WTC11 (cell line): ENCODE measurements at regions not wholly inside any gene's neighbourhood (a gene's known extent, or its start where the extent isn't known, plus 50 kb on each side); places are given as distances from the start of the nearest gene placed in this dataset.

Experiments
- ATAC-seq: fragments of 200-7000 bp; cut with Tn5 transposase; 2 replicates; pipeline ENCODE4 v1.10.0; 2021; ENCODE audit warnings: mild to moderate bottlenecking, moderate library complexity
- CTCF ChIA-PET: fragments of 300-600 bp; sonication (Branson Sonifier 250); formaldehyde crosslinking; loops from one replicate; lab custom pipeline; 2021; ENCODE audit warnings: antibody characterized with exemption; lab: Charles Lee
- POLR2A ChIA-PET: fragments of 350-600 bp; sonication (Branson Sonifier 250); formaldehyde crosslinking; loops from one replicate; lab custom pipeline; 2021; ENCODE audit warnings: antibody characterized with exemption; lab: Charles Lee
- DNase-seq: peaks from one replicate; pipeline ENCODE4 v3.0.0; 2021; ENCODE audit warnings: low spot score
- H3K27ac Mint-ChIP-seq: 2 replicates; pipeline ENCODE4 v1.8.0; 2021; ENCODE audit warnings: mixed read lengths
- H3K27me3 Mint-ChIP-seq: 2 replicates; pipeline ENCODE4 v1.8.0; 2021; ENCODE audit warnings: low read depth, mild to moderate bottlenecking, moderate library complexity, mixed read lengths
- H3K36me3 Mint-ChIP-seq: 2 replicates; pipeline ENCODE4 v1.8.0; 2021; ENCODE audit warnings: mixed read lengths
- H3K4me1 Mint-ChIP-seq: 2 replicates; pipeline ENCODE4 v1.8.0; 2022; ENCODE audit warnings: mixed read lengths
- H3K4me3 Mint-ChIP-seq: 2 replicates; pipeline ENCODE4 v1.8.0; 2021; ENCODE audit warnings: mild to moderate bottlenecking, moderate library complexity, mixed read lengths
- H3K9me3 Mint-ChIP-seq: 2 replicates; pipeline ENCODE4 v1.8.0; 2021; ENCODE audit warnings: mixed read lengths
- AR ChIP-seq: fragments of 250-450 bp; sonication (Bioruptor Pico); IDR thresholded peaks from 2 replicates; pipeline ENCODE4 v1.9.0; 2021; ENCODE audit warnings: mild to moderate bottlenecking
- ATF6 ChIP-seq: sonication (generic); formaldehyde crosslinking; IDR thresholded peaks from 2 replicates; pipeline ENCODE4 v1.8.1; 2023; ENCODE audit warnings: mild to moderate bottlenecking, missing genetic modification reagents
- E2F4 ChIP-seq: sonication (generic); formaldehyde crosslinking; IDR thresholded peaks from 2 replicates; pipeline ENCODE4 v1.8.1; 2022; ENCODE audit warnings: low read depth, mild to moderate bottlenecking, moderate library complexity, missing genetic modification reagents, borderline replicate concordance
- ESRRA ChIP-seq: sonication (generic); formaldehyde crosslinking; IDR thresholded peaks from 2 replicates; pipeline ENCODE4 v1.8.1; 2022; ENCODE audit warnings: mild to moderate bottlenecking, missing genetic modification reagents, borderline replicate concordance
- FOXK1 ChIP-seq: sonication (generic); formaldehyde crosslinking; IDR thresholded peaks from 2 replicates; pipeline ENCODE4 v1.8.0; 2022; ENCODE audit warnings: mild to moderate bottlenecking, moderate library complexity, missing genetic modification reagents
- IRF1 ChIP-seq: sonication (generic); formaldehyde crosslinking; IDR thresholded peaks from 2 replicates; pipeline ENCODE4 v1.8.0; 2023; ENCODE audit warnings: missing genetic modification reagents
- JUN ChIP-seq: sonication (generic); formaldehyde crosslinking; IDR thresholded peaks from 2 replicates; pipeline ENCODE4 v1.8.0; 2023; ENCODE audit warnings: mild to moderate bottlenecking, missing genetic modification reagents
- KAT7 ChIP-seq: sonication (generic); formaldehyde crosslinking; IDR thresholded peaks from 2 replicates; pipeline ENCODE4 v1.8.1; 2023; ENCODE audit warnings: missing genetic modification reagents, mild to moderate bottlenecking, borderline replicate concordance
- NFATC4 ChIP-seq: fragments of 250-450 bp; sonication (Bioruptor Pico); IDR thresholded peaks from 2 replicates; pipeline ENCODE4 v1.9.0; 2021; ENCODE audit warnings: mild to moderate bottlenecking
- NFE2L1 ChIP-seq: sonication (generic); formaldehyde crosslinking; IDR thresholded peaks from 2 replicates; pipeline ENCODE4 v1.8.1; 2023; ENCODE audit warnings: missing genetic modification reagents
- NR1H2 ChIP-seq: sonication (generic); formaldehyde crosslinking; IDR thresholded peaks from 2 replicates; pipeline ENCODE4 v1.9.0; 2021; ENCODE audit warnings: mild to moderate bottlenecking, moderate library complexity, missing genetic modification reagents
- RORB ChIP-seq: fragments of 250-450 bp; sonication (Bioruptor Pico); IDR thresholded peaks from 2 replicates; pipeline ENCODE4 v1.9.0; 2021; ENCODE audit warnings: mild to moderate bottlenecking
- SMAD4 ChIP-seq: sonication (generic); formaldehyde crosslinking; IDR thresholded peaks from 2 replicates; pipeline ENCODE4 v1.8.0; 2022; ENCODE audit warnings: mild to moderate bottlenecking, missing genetic modification reagents
- ZNF671 ChIP-seq: fragments of 250-450 bp; sonication (Bioruptor Pico); IDR thresholded peaks from 2 replicates; pipeline ENCODE4 v1.8.0; 2021; ENCODE audit warnings: mild to moderate bottlenecking
- TF ChIP-seq, protein P1 (sequence below): sonication (generic); formaldehyde crosslinking; IDR thresholded peaks from 2 replicates; pipeline ENCODE4 v1.8.0; 2023; ENCODE audit warnings: missing genetic modification reagents, mild to moderate bottlenecking, borderline replicate concordance
- TF ChIP-seq, protein P2 (sequence below): sonication (generic); formaldehyde crosslinking; IDR thresholded peaks from 2 replicates; pipeline ENCODE4 v1.8.0; 2023; ENCODE audit warnings: mild to moderate bottlenecking, missing genetic modification reagents
- TF ChIP-seq, protein P3 (sequence below): fragments of 250-450 bp; sonication (Bioruptor Pico); IDR thresholded peaks from 2 replicates; pipeline ENCODE4 v2.1.2; 2022; ENCODE audit warnings: mild to moderate bottlenecking, moderate library complexity
- TF ChIP-seq, protein P4 (sequence below): sonication (generic); formaldehyde crosslinking; IDR thresholded peaks from 2 replicates; pipeline ENCODE4 v1.8.0; 2022; ENCODE audit warnings: mild to moderate bottlenecking, missing genetic modification reagents

GRCh38 chr20:17066902-17067301 is 159.9 kb upstream of the PCSK2 start:
- no peaks in the 10 kb centered on the region for H3K36me3 Mint-ChIP-seq
- H3K9me3 Mint-ChIP-seq: no peaks in the 10 kb centered on the region
- ATAC-seq: peak; percentile 81
- H3K4me3 Mint-ChIP-seq: no peak overlapping the region
- H3K27ac Mint-ChIP-seq: no peak overlapping the region
- POLR2A ChIA-PET: no interaction called here
- H3K4me1 Mint-ChIP-seq: peaks cover 12% of the 10 kb centered on the region
- CTCF ChIA-PET: no interaction called here
- no peak for TF ChIP-seq AR (CRISPR knock-in tag)
- TF ChIP-seq RORB (CRISPR knock-in tag): no peak
- no peak for TF ChIP-seq JUN (CRISPR knock-in tag)
- no peak for TF ChIP-seq NFE2L1 (CRISPR knock-in tag)
- no peak for TF ChIP-seq NFATC4 (CRISPR knock-in tag)
- TF ChIP-seq SMAD4 (CRISPR knock-in tag): no peak
- no peak for TF ChIP-seq FOXK1 (CRISPR knock-in tag)
- no peak for TF ChIP-seq IRF1 (CRISPR knock-in tag)
- no peak for TF ChIP-seq ATF6
- TF ChIP-seq, all 79 proteins: peak for 0
- no peak for DNase-seq
- H3K27me3 Mint-ChIP-seq: no peaks in the 10 kb centered on the region

DNA sequence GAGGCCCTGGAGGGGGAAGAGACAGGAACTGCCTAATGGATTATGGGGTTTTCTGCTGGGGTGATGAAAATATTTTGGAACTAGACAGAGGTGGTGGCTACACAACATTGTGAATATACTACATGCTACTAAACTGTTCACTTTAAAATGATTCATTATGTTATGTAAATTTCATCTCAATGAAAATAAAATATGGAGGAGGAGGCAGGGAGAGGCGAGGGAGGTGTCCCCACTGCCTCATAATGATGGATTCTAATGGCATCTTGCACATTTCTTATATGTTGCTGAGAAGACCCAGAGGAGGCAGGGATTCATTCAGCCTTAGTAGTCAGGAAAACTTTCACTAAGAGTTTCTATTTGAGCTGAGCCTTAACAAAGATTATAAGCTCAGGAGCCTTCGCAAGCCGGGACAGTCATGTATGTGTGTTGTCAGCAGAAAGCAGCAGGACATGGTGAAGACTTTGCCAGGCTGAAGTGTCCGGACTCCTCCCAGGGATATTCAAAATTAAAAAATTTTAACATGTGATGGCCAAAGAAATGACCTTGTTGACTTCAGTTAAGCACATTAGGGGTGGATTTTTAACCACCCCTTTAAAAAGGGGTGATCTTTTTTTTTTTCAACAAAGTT is 158.6 kb upstream of the PCSK2 start:
- DNase-seq (no peak), ATAC-seq (no peak)
- ChIA-PET CTCF (interaction anchor here (1.2 kb wide), 1 partner anchor 247 kb away, joined by 3 read pairs; no protein-coding TSS in a partner anchor), POLR2A (no interaction called here)
- no peak overlapping the region for H3K4me3 Mint-ChIP-seq
- H3K27me3 Mint-ChIP-seq: no peaks in the 10 kb centered on the region
- peaks cover 2% of the 10 kb centered on the region for H3K9me3 Mint-ChIP-seq
- no peak overlapping the region for H3K27ac Mint-ChIP-seq
- peaks cover 12% of the 10 kb centered on the region for H3K4me1 Mint-ChIP-seq
- H3K36me3 Mint-ChIP-seq: no peaks in the 10 kb centered on the region
- TF ChIP-seq ESRRA (CRISPR knock-in tag): no peak
- TF ChIP-seq, protein P1, sequence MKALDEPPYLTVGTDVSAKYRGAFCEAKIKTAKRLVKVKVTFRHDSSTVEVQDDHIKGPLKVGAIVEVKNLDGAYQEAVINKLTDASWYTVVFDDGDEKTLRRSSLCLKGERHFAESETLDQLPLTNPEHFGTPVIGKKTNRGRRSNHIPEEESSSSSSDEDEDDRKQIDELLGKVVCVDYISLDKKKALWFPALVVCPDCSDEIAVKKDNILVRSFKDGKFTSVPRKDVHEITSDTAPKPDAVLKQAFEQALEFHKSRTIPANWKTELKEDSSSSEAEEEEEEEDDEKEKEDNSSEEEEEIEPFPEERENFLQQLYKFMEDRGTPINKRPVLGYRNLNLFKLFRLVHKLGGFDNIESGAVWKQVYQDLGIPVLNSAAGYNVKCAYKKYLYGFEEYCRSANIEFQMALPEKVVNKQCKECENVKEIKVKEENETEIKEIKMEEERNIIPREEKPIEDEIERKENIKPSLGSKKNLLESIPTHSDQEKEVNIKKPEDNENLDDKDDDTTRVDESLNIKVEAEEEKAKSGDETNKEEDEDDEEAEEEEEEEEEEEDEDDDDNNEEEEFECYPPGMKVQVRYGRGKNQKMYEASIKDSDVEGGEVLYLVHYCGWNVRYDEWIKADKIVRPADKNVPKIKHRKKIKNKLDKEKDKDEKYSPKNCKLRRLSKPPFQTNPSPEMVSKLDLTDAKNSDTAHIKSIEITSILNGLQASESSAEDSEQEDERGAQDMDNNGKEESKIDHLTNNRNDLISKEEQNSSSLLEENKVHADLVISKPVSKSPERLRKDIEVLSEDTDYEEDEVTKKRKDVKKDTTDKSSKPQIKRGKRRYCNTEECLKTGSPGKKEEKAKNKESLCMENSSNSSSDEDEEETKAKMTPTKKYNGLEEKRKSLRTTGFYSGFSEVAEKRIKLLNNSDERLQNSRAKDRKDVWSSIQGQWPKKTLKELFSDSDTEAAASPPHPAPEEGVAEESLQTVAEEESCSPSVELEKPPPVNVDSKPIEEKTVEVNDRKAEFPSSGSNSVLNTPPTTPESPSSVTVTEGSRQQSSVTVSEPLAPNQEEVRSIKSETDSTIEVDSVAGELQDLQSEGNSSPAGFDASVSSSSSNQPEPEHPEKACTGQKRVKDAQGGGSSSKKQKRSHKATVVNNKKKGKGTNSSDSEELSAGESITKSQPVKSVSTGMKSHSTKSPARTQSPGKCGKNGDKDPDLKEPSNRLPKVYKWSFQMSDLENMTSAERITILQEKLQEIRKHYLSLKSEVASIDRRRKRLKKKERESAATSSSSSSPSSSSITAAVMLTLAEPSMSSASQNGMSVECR: no peak
- TF ChIP-seq KAT7 (CRISPR knock-in tag): no peak
- no peak for TF ChIP-seq NR1H2 (CRISPR knock-in tag)
- TF ChIP-seq, protein P2, sequence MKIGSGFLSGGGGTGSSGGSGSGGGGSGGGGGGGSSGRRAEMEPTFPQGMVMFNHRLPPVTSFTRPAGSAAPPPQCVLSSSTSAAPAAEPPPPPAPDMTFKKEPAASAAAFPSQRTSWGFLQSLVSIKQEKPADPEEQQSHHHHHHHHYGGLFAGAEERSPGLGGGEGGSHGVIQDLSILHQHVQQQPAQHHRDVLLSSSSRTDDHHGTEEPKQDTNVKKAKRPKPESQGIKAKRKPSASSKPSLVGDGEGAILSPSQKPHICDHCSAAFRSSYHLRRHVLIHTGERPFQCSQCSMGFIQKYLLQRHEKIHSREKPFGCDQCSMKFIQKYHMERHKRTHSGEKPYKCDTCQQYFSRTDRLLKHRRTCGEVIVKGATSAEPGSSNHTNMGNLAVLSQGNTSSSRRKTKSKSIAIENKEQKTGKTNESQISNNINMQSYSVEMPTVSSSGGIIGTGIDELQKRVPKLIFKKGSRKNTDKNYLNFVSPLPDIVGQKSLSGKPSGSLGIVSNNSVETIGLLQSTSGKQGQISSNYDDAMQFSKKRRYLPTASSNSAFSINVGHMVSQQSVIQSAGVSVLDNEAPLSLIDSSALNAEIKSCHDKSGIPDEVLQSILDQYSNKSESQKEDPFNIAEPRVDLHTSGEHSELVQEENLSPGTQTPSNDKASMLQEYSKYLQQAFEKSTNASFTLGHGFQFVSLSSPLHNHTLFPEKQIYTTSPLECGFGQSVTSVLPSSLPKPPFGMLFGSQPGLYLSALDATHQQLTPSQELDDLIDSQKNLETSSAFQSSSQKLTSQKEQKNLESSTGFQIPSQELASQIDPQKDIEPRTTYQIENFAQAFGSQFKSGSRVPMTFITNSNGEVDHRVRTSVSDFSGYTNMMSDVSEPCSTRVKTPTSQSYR: no peak
- no peak for TF ChIP-seq E2F4 (CRISPR knock-in tag)
- TF ChIP-seq ZNF671 (CRISPR knock-in tag): no peak
- TF ChIP-seq, protein P3, sequence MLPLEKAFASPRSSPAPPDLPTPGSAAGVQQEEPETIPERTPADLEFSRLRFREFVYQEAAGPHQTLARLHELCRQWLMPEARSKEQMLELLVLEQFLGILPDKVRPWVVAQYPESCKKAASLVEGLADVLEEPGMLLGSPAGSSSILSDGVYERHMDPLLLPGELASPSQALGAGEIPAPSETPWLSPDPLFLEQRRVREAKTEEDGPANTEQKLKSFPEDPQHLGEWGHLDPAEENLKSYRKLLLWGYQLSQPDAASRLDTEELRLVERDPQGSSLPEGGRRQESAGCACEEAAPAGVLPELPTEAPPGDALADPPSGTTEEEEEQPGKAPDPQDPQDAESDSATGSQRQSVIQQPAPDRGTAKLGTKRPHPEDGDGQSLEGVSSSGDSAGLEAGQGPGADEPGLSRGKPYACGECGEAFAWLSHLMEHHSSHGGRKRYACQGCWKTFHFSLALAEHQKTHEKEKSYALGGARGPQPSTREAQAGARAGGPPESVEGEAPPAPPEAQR (CRISPR knock-in tag): no peak
- no peak for TF ChIP-seq RORB (CRISPR knock-in tag)
- TF ChIP-seq, protein P4, sequence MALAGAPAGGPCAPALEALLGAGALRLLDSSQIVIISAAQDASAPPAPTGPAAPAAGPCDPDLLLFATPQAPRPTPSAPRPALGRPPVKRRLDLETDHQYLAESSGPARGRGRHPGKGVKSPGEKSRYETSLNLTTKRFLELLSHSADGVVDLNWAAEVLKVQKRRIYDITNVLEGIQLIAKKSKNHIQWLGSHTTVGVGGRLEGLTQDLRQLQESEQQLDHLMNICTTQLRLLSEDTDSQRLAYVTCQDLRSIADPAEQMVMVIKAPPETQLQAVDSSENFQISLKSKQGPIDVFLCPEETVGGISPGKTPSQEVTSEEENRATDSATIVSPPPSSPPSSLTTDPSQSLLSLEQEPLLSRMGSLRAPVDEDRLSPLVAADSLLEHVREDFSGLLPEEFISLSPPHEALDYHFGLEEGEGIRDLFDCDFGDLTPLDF: no peak
